HFF-Myc (cell line): ENCODE measurements at regions not wholly inside any gene's neighbourhood (a gene's known extent, or its start where the extent isn't known, plus 50 kb on each side); places are given as distances from the start of the nearest gene placed in this dataset.

Experiments
- DNase-seq: peaks from one replicate; pipeline ENCODE4 v3.0.0-alpha.2; 2011; ENCODE audit warnings: low read depth; ENCODE audit errors: extremely low read depth
- H3K4me3 ChIP-seq: replicated peaks from 2 replicates; pipeline ENCODE4 v1.5.1; 2011; ENCODE audit warnings: low read depth, mild to moderate bottlenecking, control low read depth, low read length
- TF ChIP-seq, protein P1 (sequence below): IDR thresholded peaks from 2 replicates; pipeline ENCODE4 v1.5.1; 2012; ENCODE audit warnings: mild to moderate bottlenecking, low read depth, low read length, control low read depth; ENCODE audit errors: missing control alignments

DNA sequence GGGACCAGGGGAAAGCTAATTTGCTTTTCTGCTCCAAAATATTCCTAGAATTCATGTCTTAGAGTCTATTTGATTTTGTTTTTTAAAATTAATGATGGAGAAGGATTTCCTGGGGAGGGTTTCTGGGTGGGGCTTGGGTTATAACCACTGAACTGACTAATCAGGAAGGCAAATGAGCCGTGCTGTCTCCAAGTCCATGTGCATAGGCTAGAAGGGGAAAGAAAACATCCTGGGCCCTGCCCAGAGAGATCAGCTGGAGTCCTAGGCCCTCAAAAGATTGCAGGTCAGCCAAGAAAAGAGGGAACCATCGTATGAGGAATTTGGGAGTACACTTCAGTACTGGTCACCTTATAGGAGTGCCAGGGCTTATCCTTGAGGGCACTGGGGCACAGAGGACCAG lies 480.2 kb upstream of the CELF4 start:
- H3K4me3 ChIP-seq, result no peak overlapping the region
- DNase-seq, result no peak
- TF ChIP-seq, protein P1, sequence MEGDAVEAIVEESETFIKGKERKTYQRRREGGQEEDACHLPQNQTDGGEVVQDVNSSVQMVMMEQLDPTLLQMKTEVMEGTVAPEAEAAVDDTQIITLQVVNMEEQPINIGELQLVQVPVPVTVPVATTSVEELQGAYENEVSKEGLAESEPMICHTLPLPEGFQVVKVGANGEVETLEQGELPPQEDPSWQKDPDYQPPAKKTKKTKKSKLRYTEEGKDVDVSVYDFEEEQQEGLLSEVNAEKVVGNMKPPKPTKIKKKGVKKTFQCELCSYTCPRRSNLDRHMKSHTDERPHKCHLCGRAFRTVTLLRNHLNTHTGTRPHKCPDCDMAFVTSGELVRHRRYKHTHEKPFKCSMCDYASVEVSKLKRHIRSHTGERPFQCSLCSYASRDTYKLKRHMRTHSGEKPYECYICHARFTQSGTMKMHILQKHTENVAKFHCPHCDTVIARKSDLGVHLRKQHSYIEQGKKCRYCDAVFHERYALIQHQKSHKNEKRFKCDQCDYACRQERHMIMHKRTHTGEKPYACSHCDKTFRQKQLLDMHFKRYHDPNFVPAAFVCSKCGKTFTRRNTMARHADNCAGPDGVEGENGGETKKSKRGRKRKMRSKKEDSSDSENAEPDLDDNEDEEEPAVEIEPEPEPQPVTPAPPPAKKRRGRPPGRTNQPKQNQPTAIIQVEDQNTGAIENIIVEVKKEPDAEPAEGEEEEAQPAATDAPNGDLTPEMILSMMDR, result no peak

DNA sequence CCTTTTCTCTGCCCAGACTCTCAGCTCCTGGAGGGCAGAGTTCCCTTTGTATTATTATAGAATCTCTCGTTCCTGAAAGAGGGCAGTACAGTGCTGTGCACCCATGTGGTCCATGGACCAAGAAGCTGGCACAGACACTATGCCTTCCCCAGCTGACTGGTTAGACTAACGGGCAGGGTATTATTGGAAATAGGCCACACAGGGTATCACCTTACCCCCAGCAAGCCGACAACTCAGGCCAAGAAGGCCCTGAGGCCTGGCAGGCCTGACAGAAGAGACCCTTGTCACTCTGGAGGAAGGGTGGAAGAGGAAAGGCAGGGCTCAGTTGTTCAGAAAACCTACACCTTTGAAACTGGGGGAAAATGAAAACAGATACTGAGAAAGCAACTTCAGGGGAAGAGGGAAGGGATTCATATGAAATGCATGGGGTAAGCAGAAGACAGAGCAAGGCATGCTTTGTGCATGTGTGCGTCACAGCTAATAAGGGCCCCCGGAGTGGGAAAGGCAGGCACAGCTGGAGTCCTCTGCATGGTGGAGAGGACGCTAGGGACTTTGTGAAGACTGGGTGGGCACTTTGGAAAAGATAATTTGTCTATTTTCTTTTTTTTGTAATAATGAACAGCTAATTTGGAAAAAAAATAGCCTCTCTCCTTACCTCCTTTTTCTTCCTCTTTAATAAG lies 476.8 kb upstream of the CELF4 start:
- TF ChIP-seq, protein P1, result no peak
- no peak for DNase-seq
- H3K4me3 ChIP-seq, result no peak overlapping the region

DNA sequence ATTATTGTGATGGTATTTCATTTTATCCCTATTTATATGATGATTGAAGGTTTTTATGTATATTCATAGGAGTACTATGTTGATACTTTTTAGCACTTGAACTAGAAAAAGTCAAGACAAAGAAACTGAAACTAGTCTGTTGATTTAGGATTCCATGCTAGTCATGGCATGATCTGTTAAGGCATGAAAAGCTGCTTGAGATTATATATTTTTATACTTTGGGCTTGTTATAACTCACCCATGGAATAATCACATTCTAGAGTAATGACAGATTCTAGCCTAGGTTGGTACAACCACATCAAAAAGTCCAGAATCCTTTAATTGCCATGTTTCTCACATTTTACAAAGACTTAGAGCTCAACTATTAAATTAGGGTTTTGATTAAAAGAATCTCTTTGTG lies 472.6 kb upstream of the CELF4 start:
- H3K4me3 ChIP-seq, result no peak overlapping the region
- TF ChIP-seq, protein P1, result no peak
- DNase-seq, result no peak

DNA sequence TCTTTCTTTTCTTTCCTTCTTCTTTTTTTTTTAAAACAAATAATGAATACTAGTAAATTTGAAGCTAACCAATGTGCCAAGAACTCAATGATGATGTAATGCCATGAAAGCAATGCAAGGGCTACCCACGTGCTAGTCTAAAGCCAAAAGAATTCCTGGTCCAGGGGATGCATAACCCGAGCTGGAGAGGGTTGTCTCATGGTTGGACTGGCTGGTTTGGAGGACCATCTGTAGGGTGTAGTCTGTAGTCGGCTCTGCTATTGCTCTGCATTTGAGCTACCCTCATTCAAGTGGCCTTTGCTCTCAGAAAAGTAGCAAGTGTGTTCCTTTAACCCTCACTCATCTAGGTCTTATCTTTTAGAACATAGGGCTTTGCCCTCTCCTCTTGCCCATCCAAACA lies 469.6 kb upstream of the CELF4 start:
- TF ChIP-seq, protein P1, result no peak
- no peak for DNase-seq
- H3K4me3 ChIP-seq, result no peak overlapping the region

DNA sequence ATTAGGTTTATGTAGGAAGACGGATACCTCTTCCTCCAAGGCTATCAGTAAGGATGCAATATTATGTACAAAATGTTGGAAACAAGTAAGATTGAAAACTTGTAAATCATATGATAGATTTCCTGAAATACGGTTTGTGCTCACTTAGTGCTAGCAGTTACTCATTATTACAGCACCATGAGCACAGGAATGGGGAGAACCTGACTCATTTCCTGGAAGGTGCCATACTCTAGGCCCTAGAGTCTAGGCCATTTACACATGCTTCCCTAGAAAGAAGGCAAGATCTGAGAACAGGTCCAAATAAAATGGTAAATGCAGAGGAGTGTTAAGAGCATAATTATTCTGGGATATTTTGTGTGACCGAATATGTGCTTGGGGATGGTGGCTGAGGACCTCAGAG lies 467.7 kb upstream of the CELF4 start:
- no peak overlapping the region for H3K4me3 ChIP-seq
- DNase-seq, result no peak
- TF ChIP-seq, protein P1, result no peak

DNA sequence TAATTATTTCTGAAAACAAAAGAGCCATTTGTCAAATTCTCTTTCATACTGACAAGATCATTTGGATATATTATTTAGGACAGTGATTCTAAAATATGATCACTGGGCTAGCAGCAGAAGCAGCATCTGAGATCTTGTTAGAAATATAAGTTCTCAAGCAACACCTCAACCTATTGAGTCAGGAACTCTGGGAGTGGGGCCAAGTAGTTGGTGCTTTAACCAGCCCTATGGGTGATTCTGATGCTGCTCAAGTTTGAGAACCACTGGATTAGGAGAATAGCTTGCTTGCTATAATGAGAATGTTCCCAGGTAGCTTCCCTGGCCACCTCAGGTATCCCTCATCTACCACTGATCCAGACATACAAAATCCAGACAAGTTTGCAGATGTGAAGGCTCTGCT lies 466.9 kb upstream of the CELF4 start:
- no peak overlapping the region for H3K4me3 ChIP-seq
- DNase-seq, result no peak
- TF ChIP-seq, protein P1, result no peak

DNA sequence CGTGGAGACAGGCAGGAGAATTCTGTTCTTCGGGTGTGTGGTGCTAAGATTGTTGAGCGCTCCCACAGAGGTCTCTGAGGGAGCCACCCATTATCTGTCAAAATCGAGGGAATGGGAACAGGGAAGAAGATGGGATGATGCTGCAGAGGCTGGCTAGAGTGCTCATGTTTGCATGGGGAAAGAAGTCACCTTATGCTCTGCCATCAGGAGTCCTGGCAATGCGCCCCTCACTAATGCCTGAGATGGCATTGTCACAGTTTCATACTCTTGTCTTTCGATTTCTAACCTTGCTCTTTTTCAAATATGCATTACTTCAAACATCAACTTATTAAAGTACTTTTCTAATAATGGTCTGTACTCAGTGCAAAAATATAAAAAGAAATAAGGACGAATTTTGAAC lies 463.3 kb upstream of the CELF4 start:
- TF ChIP-seq, protein P1, result no peak
- no peak for DNase-seq
- H3K4me3 ChIP-seq, result no peak overlapping the region
